ENCODE measurements at regions not wholly inside any gene's neighbourhood (a gene's known extent, or its start where the extent isn't known, plus 50 kb on each side); places are given as distances from the start of the nearest gene placed in this dataset.

DNA sequence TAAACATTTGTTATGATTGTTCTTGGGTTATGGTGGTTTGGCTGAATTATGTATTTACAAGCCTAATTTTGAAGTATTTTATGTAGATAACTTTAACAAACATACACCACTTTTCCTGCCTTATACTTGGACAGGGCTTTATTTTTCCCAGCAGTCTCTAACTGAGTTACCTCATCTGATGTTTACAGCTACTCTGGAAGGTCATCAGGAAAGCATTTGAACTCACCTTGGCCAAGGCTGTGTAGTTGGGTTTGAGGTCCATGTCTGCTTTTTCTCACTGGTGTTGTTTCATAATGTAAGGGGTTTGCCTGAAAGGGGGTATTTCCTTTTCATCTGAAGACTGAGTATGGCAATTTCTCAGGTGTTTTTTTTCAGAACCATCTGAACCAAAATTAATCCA is 193.5 kb downstream of the RWDD3 start:
- DNase-seq (ENCODE audit: low read depth in 2 of 2): no peak

DNA sequence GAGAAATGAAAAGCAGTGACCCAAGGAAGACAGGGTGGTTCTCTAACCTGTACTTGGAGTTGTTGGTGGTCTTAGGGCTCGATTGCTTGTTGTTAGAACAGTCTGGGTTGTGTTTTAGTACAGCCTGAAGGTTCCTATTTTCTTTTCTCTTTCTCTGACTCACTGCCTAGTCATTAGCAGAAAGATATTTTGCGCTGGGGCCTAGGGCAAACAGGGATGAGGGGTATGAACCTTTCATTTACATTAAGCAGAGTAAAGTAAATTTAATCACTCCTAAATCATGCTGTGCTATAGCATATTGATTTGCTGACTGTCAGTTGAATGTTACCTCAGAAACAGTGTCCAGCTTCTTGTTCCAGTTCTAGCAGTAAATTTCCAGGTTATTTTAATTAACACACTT is 197.2 kb downstream of the RWDD3 start:
- no peak for DNase-seq (ENCODE audit: low read depth in 2 of 2)

DNA sequence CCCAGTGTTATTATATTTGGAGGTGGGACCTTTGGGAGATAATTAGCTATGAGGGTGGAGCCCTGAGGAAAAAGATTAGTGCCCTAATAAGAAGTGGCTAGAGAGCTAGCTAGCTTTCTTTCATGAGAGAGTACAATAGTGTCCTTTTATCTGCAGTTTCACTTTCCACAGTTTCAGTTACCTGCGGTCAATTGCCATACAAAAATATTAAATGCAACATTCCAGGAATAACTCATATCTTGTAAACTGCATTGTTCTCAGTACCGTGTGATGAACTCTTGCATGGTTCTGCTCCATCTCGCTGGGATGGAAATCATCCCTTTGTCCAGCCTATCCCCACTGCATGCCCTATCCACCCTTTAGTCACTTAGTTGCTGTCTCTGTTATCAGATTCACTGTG is 201.6 kb downstream of the RWDD3 start:
- no peak for DNase-seq (ENCODE audit: low read depth in 2 of 2)

DNA sequence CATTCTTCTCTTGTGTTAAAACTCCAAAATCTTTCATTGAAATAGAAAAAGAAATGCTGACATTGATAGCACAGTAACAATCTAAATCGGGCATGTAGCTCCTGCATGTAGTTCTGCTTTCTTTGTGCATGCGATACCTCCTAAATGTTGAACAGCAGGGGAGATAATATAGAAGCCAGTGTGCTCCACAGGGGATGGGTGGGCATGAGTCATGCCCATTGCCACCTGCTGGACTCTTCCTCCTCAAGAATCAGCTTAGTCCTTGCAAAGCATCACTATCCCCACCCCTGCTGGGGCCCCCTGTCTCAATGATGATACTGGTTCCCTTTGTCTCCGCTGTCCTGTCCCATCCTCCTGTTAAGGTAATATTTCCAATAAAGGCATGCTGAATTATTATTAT is 203.0 kb downstream of the RWDD3 start:
- no peak for DNase-seq (ENCODE audit: low read depth in 2 of 2)

DNA sequence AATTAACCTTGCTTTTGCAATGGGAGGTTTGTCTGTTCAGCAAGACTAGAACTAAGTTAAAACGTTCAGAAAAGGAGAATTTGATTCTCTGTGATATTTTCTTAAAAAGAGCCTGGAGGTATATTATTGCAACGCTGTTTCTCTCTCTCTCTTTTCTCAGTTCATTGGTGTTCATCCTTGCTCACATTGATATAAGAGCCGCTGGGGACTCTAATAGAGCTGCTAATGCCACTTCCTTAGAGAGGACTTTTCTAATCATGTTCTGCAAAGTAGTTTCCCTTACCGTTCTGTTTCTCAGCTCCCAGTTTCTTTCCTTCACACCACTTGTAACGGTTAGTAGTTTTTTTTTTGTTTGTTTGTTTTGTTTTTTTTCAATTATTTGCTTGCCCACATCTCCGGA is 203.8 kb downstream of the RWDD3 start:
- no peak for DNase-seq (ENCODE audit: low read depth in 2 of 2)

DNA sequence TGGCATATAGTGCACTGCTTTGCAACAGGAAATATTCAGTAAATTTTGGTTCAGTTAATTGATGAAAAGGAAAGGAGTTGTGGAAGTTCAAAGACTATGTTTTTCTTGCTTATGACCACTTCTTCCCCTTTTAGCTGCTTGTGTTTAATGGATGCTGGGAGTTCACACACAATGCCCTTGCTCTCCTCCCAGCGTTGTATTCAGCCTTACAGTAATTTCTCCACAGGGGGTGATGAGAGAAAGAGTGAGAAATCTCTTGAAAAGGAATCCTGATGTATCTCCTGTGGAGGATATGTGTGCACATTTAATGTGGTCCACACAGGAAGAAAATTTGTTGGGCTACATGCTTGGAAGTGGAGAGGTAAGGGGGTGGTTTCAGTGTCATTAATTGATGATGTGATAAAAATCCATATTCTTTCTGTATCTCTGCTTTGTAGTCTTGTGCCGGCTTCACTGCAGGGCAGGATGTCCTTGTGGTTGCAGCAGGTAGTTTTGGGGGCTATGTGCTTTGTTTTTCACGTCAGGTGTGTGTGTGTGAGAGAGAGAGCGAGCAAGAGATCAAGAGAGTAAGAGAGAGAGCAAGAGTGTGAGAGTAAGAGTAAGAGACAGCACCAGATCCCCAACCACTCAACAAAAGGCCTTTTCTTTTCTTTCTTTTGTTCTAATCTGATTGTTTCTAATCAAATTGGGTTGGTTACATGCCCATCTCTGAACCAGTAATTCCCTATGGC is 204.4 kb downstream of the RWDD3 start:
- DNase-seq (ENCODE audit: low read depth in 2 of 2): no peak

DNA sequence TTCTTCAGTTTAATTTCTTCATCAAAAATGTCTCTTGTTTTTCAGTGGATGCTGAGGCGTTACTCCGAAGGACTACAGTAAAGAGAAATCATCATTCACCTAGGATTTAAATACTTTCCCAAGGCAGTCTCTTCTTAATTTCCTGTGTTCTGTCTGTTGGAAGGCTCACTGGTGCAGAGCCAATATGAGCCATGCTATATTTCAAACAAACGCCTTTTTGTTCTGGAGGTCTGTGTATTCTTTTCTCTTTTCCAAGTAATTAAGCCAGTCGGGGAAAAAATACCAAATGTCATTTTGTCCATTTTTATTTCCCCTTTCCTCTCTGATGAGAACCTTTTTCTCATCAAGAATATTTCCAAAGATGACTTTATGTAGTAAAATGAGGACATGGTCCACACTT is 206.5 kb downstream of the RWDD3 start:
- DNase-seq (ENCODE audit: low read depth in 2 of 2): no peak

DNA sequence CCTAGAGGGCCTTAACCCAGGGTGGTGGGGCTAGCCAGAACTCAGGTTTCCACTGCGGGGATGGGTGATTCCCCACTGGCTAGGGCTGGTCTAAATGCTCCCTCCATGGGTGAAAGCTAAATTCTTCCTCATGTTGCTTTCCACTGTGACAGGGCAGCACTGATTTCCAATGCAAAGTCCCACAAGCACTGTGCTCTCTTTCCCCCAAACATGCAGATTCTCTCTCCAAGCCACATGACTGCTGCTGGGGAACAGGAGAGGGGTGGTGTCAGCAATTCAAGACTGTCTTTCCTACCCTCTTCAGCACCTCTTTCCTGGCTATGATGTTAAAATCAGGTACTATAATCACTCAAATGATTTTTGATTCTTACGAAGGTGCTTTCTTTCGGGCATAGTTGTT is 215.5 kb downstream of the RWDD3 start:
- no peak for DNase-seq (ENCODE audit: low read depth in 2 of 2)

DNA sequence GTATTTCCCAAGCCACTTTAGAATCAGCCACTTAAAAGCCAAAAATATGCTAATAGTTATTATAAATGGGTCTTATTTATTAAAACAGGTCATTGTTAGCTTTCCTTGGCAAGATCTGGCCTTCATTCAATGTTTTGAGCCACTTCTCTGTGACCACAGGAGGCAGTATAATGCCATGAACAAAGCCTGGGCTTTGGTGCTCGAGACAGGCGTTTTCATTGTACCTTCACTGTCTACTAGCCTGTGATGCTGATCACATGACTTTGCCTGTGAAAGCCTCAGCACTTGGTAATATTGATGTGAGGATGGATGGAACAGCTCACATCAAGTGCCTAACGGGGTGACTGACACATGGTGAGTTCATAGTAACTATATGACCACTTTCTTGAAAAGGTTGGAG is 217.0 kb downstream of the RWDD3 start:
- no peak for DNase-seq (ENCODE audit: low read depth in 2 of 2)

DNA sequence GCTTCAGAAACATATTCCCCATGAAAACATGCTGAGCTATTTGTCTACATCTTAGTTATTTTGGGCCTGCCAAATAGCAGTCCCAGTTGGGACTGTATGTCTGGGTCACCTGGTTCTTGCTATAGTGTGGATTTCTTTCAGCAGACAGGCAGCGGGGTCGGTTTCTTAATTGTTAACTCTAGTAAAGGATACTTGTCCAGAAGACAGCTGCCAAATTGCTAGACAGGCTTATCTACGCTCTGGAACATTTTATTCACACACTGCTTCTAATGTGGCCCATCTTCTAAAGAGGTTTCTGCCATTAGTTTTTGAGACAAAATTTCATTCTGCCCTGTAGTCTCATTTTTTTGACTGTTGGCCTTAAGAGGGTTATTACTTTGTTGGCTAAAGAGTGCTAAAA is 217.9 kb downstream of the RWDD3 start:
- DNase-seq (ENCODE audit: low read depth in 2 of 2): no peak

DNA sequence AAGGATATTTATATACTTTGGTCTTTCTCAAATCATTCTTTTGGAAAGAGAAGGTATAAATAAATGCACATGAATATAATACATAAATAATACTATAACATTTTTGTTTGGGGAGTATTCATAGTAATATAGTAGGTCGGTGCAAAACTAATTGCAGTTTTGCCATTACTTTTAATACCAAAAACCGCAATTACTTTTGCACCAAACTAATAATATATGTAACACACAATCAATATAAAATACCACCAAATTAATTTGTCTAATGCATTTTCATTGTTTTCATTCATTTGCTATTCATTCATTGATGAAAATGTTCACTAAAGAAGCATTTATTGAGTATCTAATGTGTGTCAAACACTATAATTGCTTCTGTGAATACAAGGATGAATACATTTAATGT is 219.0 kb downstream of the RWDD3 start:
- DNase-seq (ENCODE audit: low read depth in 2 of 2): no peak

DNA sequence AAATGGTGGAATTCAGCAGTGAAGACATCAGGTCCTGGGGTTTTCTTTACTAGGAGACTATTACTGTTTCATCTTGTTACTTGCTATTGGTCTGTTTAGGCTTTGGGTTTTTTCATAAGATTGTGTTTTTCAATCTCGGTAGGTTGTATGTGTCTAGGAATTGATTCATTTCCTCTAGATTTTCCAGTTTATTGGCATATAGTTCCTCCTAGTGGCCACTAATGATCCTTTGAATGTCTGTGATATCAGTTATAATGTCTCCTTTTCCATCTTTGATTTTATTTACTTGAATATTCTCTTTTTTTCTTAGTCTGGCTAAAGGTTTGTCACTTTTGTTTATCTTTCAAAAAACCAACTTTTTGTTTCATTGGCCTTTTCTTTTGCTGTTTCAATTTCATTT is 233.0 kb downstream of the RWDD3 start:
- no peak for DNase-seq (ENCODE audit: low read depth in 2 of 2)

DNA sequence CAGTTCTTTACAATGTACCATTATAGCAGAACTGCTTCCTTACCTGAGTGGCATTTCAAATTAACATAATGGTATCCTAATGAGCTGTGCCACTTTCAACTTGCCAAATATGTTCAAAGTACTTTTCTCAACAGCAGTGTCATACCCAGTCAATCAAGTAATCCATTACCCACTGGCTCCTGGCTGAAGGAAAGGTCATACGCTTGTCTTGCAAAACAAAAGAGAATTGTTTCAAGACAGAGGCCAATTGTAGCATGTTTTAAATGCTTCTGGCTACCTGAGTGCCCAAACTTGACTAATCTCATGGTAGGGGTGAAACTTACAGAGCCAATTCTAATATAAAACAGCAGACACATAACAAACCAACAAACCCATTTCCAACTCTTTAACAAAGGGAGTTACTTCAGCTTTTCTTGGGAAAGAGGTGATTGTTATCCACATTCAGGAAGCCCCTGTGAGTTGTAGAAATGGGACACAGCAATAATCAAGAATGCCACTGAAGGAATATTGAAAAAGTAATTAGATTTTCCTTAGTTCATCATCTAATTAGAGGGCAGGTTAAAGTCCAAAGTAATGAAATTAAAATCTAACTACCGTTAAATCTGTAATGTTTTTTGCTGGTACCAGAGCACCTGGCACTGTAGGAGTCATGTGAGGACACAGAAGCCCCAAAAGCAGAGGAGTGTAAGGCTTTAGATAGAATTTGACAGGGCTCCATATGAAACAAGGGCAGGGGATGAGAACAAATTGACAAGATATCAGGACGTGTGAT is 241.9 kb downstream of the RWDD3 start:
- no peak for DNase-seq (ENCODE audit: low read depth in 2 of 2)

DNA sequence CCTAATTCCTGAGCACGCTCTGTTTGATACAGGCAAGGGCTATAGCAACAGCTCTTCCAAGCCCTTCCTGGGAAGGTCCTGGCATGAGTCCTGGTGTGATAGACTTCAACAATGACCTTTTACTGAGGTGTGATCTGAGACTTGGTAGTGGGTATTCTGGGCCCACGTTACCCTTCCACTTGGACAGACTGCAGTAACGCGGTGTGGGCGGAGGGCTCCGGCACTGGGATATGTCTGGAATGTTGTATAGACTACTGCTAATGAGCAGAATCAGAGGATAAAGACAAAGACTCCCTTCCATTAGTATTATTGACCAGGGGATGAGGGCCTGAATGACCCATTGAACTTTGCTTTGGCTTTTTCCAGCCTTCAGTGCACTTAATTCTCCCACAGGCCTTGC is 262.3 kb downstream of the RWDD3 start:
- DNase-seq (ENCODE audit: low read depth in 2 of 2): no peak

DNA sequence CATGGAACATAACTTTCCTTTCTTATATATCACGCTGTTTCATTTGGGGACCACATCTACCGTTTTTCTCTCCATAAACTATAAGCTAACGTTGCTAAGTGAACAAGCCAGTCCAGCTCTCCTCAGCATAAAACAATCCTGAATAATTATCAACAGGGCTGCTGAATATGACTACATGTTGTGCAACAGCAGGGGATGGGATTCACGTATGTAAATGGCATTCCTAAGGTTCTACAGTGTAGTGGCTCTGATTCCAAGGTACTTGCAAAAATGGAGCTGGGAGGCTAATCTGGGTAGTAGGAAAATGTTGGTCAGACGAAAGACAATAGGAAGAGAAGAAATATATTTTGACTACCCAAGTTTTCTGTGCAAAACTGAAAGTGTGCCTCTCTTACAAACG is 262.8 kb downstream of the RWDD3 start:
- no peak for DNase-seq (ENCODE audit: low read depth in 2 of 2)

DNA sequence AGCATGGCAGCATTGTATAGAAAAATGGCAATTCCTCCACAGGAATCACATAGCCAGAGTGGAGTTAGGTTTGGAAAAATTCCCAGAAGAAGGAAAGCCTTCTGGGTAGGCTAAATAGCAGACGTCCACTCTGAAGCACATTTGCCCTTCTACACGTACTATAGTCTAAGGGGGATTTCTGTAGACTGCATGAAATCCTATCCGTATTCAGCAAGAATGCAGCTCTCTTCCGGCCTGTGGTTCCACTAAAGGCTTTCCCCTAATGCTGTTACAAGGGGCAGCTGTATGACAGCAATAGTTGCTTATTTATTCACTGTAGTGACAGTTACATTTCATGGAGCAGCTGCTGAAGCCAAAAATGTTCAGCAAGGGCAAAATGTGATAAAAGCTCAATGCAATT is 263.6 kb downstream of the RWDD3 start:
- DNase-seq (ENCODE audit: low read depth in 2 of 2): no peak

DNA sequence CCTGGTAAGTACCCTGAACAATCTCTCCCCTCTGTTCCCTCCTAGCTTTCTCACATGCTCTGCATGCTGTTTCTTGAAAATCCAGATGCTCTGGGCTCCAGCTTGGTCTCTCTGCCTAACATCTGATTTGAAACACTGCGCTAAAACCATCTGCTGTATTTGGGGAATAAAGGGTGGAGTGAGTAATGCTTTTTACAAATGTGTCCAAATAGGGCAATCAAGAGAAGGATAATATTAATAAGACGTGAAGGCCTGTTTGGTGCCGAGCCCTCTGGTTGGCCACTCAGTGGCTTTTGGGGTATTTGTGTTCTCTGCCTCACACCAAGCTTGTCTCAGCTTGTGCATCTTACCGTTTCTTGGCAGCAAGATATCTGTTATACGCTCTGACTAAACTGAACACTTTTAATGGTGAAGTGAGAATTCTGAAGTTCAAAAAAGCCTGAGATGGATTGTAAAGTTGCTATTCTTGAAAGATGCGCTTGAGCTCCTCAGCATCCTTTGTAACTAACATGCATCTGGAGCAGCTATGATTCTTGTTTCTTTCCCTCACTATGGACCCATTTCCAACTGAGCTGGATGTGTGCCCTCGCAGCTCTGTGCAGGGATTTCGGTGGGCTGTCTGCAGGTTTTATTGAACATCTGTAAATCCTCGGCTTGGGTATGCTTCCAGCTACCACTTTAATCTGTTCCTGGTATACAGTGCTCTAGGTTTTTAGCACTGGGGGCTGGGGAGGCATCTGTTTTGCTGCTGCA is 269.4 kb downstream of the RWDD3 start:
- DNase-seq (ENCODE audit: low read depth in 2 of 2): no peak

DNA sequence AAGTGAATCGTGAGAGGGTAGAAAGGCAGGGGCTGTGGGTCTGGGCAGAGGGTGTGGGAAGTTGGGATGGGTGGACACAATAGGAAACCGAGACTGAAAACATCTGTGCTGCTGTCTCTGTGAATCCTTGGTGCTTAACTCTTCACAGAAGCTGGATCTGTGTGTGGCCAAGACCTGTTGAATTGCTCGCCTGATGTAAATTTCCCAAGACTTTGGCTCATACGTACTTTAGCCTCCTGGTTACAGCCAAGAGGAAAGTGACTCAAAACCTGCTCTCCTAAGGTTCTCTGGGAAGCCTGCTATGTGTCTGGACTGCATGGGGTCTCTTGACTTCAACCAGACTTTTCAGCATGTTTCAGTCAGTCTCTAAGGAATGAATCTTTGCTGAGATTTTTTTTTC is 270.3 kb downstream of the RWDD3 start:
- DNase-seq (ENCODE audit: low read depth in 2 of 2): no peak

DNA sequence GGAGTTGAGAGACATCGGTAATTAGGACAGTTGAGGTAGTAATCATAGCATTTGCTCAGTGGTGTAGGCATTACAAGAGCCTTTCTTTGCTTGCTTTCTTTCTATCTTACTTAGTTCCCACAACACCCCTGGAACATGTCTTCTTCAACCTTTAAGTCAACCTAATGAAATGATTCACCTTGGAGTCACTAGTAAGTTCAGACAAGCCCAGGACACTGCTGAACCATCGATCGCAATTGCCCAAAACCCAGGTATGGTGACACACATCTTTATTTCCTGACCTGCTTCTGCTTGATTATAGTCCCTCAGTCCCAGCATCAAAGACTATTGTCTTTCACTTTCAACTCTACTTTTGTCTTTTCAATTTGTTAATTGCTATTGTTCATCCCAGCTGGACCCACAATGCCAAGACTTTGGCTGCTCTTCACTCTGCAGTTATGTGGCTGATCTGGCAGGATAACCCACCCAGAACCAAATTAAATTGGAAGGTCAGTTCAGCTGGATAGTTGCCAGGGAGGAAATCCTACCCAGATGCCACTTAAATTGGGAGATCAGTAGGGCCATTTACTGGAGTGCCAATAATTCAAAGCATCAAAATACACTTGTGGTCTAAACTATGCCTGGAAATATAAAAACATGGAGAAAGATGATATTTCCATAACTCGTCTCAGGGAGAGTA is 272.9 kb downstream of the RWDD3 start:
- DNase-seq (ENCODE audit: low read depth in 2 of 2): no peak

DNA sequence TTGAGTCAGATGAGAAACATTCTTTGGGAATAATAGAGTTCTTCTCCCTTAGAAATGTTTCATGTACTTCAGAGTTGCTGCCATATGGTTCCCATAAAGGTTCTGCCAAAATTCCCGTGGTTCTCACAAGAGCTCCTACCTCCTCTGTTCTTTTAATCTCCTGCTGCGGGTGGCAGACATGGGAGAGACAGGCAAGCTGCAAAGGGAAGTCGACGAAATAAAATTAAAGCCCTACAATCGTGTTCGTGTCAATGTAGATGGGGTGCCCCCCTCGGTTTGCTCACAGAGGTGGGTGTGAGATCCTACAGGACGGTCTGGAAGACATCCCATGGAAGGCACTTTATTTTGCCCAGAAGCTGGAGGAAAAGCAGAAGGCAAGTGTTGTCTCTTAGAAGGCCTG is 276.0 kb downstream of the RWDD3 start:
- no peak for DNase-seq (ENCODE audit: low read depth in 2 of 2)

DNA sequence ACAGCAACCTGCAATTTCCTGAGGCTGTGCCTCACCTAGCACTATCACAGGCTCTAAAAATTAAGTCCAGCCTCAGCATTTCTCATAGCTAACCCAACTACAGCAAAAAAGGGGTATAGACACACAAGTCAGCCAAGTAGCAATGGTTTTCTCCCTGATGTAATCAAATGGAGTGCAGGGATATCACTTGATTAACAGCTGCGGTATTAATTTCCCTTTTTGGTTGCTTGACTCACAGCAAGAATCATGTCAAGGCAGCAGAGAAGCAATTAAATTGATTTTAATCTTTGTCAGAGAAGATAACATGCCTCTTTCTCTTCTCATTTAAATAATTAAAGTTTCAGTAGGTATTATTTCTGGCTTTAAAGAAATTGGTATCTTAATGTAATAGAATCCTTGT is 278.9 kb downstream of the RWDD3 start:
- DNase-seq (ENCODE audit: low read depth in 2 of 2): no peak

DNA sequence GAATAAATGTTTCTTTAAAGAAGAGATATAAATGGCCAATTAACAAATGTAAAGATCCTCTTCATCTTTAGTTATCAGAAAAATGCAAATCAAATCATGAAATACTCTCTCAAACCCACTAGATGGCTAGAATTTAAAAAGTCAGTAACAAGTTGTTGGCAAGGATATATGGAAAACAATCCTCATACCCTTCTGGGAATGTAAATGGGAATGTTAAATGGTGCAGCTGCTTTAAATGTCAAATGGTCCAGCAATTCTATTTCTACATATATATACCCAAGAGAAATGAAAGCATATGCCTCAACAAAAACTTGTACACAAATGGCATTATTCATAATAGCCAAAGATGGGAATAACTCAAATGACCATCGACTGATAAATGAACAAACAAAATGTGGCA is 283.5 kb downstream of the RWDD3 start:
- no peak for DNase-seq (ENCODE audit: low read depth in 2 of 2)

All from stimulated activated CD4-positive, alpha-beta T cell treated with anti-CD3 and anti-CD28 coated beads, Interleukin-4, amount 100 ng/mL, for 48 hours (primary cell).